Choroid plexus epithelial cell (primary cell): ENCODE measurements at regions not wholly inside any gene's neighbourhood (a gene's known extent, or its start where the extent isn't known, plus 50 kb on each side); places are given as distances from the start of the nearest gene placed in this dataset.
A peak's percentile ranks its signal among the peaks of the same experiment; 100 is the strongest.
"Not testable (repeated sequence)": the region's sequence is repeated elsewhere in the genome, so short reads cannot be mapped to it uniquely, and the experiment has no call there.

Source experiments
- DNase-seq: peaks from one replicate; pipeline ENCODE4 v3.0.0-alpha.2; 2010; ENCODE audit warnings: low read depth
- H3K4me3 ChIP-seq: 2 replicates; pipeline ENCODE4 v1.5.1; 2011; ENCODE audit warnings: low read depth, mild to moderate bottlenecking, control low read depth, low read length, moderate library complexity
- TF ChIP-seq, protein P1 (sequence below): conservative IDR thresholded peaks from 2 replicates; pipeline ENCODE4 v1.5.1; 2011; ENCODE audit warnings: low read depth, mild to moderate bottlenecking, control low read depth, inconsistent platforms, low read length, moderate library complexity

DNA sequence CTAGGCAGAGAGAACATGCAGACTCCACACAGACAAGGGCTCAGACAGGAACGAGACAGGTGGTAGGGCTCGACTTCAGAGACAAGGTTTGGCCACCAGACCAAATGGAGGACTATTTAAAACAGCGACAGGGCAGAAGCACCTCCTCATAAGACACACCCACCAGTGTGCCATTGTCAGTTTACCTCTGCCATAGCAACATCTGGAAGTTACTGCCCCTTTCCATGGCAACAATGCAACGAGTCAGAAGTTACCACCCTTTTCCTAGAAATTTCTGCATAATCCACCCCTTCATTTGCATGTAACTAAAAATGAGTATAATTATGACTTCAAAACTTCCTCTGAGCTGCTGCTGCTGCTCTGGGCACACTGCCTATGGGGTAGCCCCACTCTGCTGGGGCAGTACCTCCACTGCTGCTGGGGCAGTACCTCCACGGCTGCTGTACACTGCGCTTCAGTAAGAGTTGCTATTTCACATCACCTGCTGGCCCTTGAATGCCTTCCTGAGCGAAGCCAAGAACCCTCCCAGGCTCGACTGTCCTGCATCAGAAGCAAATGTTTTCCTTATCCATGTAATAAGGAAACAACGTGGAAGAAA lies 2222.3 kb upstream of the AGA start:
- DNase-seq: no peak
- TF ChIP-seq, protein P1, sequence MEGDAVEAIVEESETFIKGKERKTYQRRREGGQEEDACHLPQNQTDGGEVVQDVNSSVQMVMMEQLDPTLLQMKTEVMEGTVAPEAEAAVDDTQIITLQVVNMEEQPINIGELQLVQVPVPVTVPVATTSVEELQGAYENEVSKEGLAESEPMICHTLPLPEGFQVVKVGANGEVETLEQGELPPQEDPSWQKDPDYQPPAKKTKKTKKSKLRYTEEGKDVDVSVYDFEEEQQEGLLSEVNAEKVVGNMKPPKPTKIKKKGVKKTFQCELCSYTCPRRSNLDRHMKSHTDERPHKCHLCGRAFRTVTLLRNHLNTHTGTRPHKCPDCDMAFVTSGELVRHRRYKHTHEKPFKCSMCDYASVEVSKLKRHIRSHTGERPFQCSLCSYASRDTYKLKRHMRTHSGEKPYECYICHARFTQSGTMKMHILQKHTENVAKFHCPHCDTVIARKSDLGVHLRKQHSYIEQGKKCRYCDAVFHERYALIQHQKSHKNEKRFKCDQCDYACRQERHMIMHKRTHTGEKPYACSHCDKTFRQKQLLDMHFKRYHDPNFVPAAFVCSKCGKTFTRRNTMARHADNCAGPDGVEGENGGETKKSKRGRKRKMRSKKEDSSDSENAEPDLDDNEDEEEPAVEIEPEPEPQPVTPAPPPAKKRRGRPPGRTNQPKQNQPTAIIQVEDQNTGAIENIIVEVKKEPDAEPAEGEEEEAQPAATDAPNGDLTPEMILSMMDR: no peak
- no peak overlapping the region for H3K4me3 ChIP-seq

DNA sequence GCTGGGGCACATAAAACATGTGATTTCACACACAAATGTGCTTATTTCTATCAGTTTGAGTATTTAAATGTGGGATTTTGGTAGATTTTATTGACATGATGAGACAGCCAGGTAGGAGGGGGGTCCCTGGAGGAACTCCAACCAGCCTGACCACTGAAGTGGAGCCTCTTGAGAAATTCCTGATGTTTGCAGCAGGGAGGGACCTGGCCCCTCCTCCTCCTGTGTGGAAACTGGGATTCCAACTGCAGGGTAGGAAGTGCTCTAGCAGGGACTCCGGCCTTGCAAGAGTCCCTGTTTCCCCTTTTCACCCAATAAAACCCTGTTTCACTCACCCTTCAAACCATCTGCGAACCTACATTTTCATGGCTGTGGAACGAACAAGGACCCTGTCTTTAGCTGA lies 2224.0 kb upstream of the AGA start:
- no peak overlapping the region for H3K4me3 ChIP-seq
- DNase-seq: no peak
- TF ChIP-seq, protein P1: no peak

DNA sequence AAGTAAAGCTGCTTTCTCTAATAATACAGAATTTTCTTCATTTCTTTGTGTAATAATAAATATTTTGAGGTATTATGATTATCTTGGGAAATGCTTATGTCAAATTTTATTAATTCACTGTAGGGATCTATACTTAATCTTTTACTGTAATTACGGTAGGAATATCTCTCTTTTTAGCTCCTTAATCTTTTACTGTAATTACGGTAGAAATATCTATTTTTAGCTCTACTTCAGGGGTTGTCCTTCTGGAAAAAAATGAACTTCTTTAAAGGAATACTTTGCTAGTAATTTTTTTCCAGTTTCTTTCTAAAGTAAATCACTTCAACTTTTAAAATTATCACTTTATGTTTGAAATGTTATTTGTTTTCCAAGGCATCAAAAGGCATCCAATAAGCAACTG lies 2229.4 kb upstream of the AGA start:
- TF ChIP-seq, protein P1: no peak
- H3K4me3 ChIP-seq: no peak overlapping the region
- no peak for DNase-seq

DNA sequence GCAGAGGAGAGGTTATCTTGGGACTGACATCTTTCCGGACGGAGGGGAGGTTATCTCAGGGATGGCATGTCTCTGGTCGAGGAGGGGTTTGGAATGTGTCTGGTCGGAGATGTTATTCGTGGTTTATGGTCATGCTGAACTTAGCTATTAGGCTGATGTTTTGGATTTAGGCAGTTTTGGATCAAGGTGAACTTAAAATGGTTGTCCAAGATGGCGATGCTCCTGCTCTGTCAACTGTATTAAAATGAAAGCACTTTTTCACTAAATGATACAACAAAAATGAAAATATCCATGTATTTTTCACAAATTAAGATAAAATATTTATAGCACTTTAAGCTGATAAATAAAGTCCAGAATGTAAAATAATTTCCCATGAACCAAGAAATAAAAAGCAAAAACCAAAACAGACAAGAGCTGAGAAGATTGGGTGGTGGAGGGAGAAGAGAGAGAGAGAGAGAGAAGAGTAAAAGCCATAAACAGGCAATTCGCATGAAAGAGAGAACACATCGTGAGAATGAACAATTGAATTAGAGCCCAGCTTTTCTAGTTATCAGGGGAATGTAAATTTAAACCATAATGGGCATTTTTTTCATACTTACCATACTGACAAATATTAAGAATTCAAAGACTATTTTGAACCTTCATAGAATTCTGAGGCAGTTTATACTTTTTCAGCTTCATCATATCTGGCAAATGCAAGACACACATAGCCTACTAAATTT lies 2236.0 kb upstream of the AGA start:
- DNase-seq: no peak
- H3K4me3 ChIP-seq: no peak overlapping the region
- TF ChIP-seq, protein P1: no peak

DNA sequence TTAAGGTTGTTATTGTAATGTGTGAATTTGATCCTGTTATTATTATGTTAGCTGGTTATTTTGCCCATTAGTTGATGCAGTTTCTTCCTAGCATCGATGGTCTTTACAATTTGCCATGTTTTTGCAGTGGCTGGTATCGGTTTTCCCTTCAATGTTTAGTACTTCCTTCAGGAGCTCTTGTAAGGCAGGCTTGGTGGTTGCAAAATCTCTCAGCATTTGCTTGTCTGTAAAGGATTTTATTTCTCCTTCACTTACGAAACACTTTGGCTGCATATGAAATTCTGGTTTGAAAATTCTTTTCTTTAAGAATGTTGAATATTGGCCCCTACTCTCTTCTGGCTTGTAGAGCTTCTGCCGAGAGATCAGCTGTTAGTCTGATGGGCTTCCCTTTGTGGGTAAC lies 2241.4 kb upstream of the AGA start:
- not testable (repeated sequence) for DNase-seq, H3K4me3 ChIP-seq

DNA sequence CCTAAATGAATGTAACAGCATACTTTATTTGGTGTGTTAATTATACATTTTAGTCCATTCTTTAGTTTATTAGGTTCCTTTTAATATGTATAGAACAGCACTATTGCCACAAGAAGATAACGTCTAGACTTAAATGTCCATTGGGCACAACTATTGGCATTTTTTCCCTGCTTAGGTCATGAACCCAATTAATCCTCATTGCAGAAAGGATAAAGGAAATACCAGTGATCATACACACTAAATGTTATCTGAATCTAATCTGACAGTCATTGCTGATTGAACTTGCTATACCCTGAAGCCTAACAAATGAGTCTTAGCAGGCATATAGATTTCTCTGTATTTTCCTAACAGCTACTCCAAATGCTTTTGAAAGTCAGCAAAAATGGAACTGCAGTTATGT lies 2250.0 kb upstream of the AGA start:
- TF ChIP-seq, protein P1: no peak
- DNase-seq: no peak
- H3K4me3 ChIP-seq: no peak overlapping the region

DNA sequence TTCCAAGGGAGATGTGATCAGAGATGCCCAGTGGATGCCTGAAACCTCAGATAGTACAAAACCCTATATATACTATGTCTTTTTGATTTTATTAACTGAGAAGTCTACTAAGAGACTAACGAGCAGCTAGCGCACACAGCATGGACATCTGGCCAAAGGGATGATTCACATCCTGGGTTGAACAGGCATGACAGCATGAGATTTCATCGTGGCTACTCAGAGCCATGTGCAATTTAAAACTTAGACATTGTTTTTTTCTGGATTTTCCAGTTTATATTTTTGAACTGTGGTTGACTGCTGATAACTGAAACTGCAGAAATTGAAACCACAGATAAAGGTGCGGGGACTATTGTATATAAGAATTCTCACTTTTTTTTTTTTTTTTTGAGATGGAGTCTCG lies 2252.9 kb upstream of the AGA start:
- DNase-seq: peak; percentile 21
- TF ChIP-seq, protein P1: no peak
- H3K4me3 ChIP-seq: no peak overlapping the region
